Mucosa of descending colon (tissue), 3 donors: ENCODE measurements at regions not wholly inside any gene's neighbourhood (a gene's known extent, or its start where the extent isn't known, plus 50 kb on each side); places are given as distances from the start of the nearest gene placed in this dataset.
"Not testable (repeated sequence)": the region's sequence is repeated elsewhere in the genome, so short reads cannot be mapped to it uniquely, and the experiment has no call there.

Experiments
- ATAC-seq: fragments of 200-7000 bp; cut with Tn5 transposase; one replicate; pipeline ENCODE4 v1.9.1; 2020; ENCODE audit warnings: mild to moderate bottlenecking, moderate library complexity
- DNase-seq, 3 donors: peaks; one replicate each; pipeline ENCODE4 v3.0.0-alpha.2; 2020
- H3K36me3 ChIP-seq: fragments of 200-600 bp; one replicate; pipeline ENCODE4 v1.8.0; 2021; ENCODE audit warnings: low read depth, mild to moderate bottlenecking
- H3K4me1 ChIP-seq: fragments of 200-600 bp; one replicate; pipeline ENCODE4 v1.8.0; 2021; ENCODE audit warnings: low read depth, mild to moderate bottlenecking
- H3K4me3 ChIP-seq: fragments of 200-600 bp; one replicate; pipeline ENCODE4 v1.8.0; 2021; ENCODE audit warnings: mild to moderate bottlenecking
- H3K9me3 ChIP-seq: fragments of 200-600 bp; one replicate; pipeline ENCODE4 v1.8.0; 2021; ENCODE audit warnings: mild to moderate bottlenecking
- intact Hi-C, 2 donors: fragments of 100-400 bp; cut with DNase I in 1 of 2; cut with micrococcal nuclease in 1 of 2; formaldehyde crosslinking; loops; one replicate each; pipeline versions ENCODE4 v1.11.0 to v1.11.1; 2022; cut with DNase I, micrococcal nuclease
- TF ChIP-seq, protein P1 (sequence below): fragments of 200-600 bp; IDR thresholded peaks from one replicate; pipeline ENCODE4 v1.8.0; 2022; ENCODE audit warnings: antibody characterized with exemption, mild to moderate bottlenecking
- donor health status: DM: no; HTN: no; CAD: no; lungs with moderate emphysema.
- donor health status: DM: no; HTN: no; CAD: no.
- donor health status: DM: no; HTN: yes; CAD: no.

DNA sequence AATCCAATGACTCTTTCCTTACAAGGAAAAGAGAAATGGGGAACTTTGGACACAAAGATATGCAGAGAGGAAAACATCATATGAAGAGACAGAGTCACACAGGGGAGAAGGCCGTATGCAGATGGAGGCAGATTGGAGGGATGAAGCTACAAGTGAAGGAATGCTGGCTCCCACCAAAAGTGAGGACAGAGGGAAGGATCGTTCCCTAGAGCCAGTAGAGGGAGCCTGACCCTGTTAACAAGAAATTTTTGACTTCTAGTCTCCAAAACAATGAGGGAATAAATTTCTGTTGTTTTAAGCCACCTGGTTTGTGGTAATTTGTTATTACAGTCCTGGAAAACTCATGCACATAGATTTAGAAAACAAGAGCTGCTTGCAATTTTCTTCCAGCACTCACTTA lies 169.3 kb downstream of the PMAIP1 start:
- ATAC-seq (no peak), DNase-seq (no peak)
- Histone ChIP-seq H3K36me3 (no peaks in the 10 kb centered on the region), H3K4me3 (no peak overlapping the region), H3K4me1 (no peaks in the 10 kb centered on the region), H3K9me3 (no peaks in the 10 kb centered on the region)
- intact Hi-C loops, result no loop called here
- TF ChIP-seq, protein P1, sequence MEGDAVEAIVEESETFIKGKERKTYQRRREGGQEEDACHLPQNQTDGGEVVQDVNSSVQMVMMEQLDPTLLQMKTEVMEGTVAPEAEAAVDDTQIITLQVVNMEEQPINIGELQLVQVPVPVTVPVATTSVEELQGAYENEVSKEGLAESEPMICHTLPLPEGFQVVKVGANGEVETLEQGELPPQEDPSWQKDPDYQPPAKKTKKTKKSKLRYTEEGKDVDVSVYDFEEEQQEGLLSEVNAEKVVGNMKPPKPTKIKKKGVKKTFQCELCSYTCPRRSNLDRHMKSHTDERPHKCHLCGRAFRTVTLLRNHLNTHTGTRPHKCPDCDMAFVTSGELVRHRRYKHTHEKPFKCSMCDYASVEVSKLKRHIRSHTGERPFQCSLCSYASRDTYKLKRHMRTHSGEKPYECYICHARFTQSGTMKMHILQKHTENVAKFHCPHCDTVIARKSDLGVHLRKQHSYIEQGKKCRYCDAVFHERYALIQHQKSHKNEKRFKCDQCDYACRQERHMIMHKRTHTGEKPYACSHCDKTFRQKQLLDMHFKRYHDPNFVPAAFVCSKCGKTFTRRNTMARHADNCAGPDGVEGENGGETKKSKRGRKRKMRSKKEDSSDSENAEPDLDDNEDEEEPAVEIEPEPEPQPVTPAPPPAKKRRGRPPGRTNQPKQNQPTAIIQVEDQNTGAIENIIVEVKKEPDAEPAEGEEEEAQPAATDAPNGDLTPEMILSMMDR, result no peak

DNA sequence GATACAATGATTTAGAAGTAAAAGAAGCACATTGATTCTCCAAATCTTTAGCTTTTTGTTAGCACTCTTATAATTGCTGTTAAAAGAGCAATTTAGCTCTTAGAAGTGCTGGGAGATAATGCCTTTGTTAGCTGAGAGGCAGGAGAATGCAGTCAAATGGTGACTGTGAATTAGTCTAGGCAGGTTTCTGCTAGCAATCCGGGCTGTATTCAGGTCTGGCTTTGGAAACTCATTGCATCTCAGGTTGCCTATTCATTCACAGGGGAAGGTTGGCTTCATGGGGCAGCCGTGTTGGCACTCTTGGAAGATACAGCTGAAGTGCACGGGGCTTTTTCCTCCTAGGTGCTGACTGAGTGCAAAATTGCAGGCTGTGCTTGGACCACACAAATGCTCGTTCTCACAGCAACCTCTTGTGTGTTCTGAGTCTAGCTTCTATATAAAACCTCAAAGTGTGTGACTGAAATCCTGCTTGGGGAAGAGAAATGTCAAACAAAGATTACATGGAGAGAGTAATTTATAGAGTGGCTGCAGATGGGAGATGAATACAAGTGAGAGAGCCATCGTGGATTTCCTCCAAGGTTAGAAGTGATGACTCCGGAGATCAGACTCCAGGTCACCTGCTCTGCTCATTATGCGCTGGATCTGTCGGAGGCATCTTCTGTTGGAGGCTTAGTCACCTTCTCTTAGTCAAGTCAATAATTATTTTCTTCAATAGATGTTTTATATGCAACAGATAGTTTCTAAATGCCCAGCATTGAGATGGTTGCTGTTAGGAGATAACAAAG lies 167.8 kb downstream of the PMAIP1 start:
- no peaks in the 10 kb centered on the region for H3K9me3 ChIP-seq
- no peak overlapping the region for H3K4me3 ChIP-seq
- H3K4me1 ChIP-seq, result no peaks in the 10 kb centered on the region
- ATAC-seq, result no peak
- no peak for DNase-seq
- intact Hi-C loops, result no loop called here
- H3K36me3 ChIP-seq, result no peaks in the 10 kb centered on the region
- TF ChIP-seq, protein P1, result no peak

DNA sequence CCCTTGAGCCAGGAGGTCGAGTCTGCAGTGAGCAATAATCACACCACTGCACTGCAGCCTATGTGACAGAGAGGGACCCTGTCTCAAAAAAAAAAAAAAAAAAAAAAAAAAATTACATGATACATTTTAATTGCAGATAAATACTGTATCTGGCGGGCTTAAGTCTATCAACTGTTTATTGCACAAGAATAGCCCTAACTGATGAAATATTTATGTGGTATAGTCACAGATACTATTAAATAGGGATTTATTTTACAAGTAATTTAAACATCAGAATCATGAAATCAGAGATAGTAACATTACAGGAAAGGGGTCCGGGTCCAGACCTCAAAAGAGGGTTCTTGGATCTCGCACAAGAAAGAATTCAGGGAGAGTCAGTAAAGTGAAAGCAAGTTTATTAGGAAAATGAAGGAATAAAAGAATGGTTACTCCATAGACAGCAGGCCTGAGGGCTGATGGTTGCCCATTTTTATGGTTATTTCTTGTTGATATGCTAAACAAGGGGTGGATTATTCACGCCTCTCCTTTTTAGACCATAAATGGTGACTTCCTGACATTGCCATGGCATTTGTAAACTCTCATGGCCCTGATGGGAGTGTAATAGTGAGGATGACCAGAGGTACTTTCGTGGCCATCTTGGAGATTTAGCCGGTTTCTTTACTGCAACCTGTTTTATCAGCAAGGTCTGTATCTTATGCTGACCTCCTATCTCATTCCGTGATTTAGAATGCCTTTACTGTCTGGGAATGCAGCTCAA lies 166.6 kb downstream of the PMAIP1 start:
- Histone ChIP-seq H3K4me1 (no peaks in the 10 kb centered on the region), H3K4me3 (no peak overlapping the region), H3K9me3 (no peaks in the 10 kb centered on the region), H3K36me3 (no peaks in the 10 kb centered on the region)
- ATAC-seq (no peak), DNase-seq (no peak)
- TF ChIP-seq, protein P1, result no peak
- intact Hi-C loops, result no loop called here

DNA sequence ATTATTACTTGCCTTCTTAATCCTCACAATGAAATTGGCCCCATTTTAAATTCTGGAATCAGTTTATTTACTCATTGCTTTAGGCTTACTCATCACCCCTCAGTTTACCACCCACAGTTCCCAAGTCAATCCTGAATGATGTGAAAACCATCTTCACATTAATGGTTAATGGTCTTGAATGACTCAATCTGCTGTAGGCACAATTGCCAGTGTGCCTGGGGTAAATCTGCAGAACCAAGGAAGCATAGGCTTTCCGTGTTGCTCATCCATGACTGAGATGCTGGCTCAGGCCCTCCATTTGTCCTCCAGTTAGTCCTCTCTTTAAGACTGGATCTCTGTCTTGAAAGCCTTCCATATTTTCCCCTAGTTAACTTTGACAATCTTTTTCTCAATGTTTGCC lies 164.5 kb downstream of the PMAIP1 start:
- Histone ChIP-seq H3K4me3 (no peak overlapping the region), H3K36me3 (no peaks in the 10 kb centered on the region), H3K4me1 (no peaks in the 10 kb centered on the region), H3K9me3 (no peaks in the 10 kb centered on the region)
- TF ChIP-seq, protein P1, result no peak
- DNase-seq (no peak), ATAC-seq (no peak)
- intact Hi-C loops, result no loop called here

DNA sequence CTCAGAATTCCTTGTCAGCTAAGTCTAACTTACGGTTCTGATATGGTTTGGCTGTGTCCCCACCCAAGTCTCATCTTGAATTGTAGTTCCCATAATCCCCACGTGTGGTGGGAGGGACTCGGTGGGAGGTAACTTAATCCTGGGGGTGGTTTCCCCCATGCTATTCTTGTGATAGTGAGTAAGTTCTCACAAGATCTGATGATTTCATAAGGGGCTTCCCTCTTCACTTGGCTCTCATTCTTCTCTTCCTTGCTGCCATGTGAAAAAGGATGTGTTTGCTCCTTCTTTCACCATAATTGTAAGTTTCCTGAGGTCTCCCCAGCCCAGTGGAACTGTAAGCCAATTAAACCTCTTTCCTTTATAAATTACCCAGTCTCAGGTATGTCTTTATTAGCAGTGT lies 163.0 kb downstream of the PMAIP1 start:
- DNase-seq, H3K4me1 ChIP-seq, ATAC-seq, H3K36me3 ChIP-seq, intact Hi-C loops, H3K4me3 ChIP-seq, H3K9me3 ChIP-seq: not testable (repeated sequence)

DNA sequence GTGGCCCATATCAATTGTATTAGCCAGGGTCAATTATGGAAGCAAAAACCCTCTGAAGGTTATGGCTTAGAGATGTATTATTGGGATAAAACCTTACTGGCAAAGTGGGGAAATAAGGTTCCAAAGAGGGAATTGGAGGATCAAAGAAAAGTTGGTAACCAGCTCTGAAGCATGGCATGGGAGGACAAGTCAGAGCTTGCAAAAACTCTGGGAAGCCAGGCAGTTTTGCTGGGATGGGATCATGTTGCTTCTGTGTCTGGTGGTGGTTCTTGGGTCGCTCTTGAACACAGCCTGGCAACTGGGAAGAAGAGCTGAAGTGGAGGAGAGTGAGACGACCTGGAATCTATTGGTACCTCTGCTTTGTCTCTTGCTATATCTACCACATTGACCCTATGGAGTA lies 162.6 kb downstream of the PMAIP1 start:
- Histone ChIP-seq H3K9me3 (no peaks in the 10 kb centered on the region), H3K36me3 (no peaks in the 10 kb centered on the region), H3K4me1 (no peaks in the 10 kb centered on the region), H3K4me3 (no peak overlapping the region)
- no peak for ATAC-seq
- TF ChIP-seq, protein P1, result no peak
- intact Hi-C loops, result no loop called here
- DNase-seq, result no peak
